ENCODE measurements at regions not wholly inside any gene's neighbourhood (a gene's known extent, or its start where the extent isn't known, plus 50 kb on each side); places are given as distances from the start of the nearest gene placed in this dataset.
A peak's percentile ranks its signal among the peaks of the same experiment; 100 is the strongest.
"Not testable (repeated sequence)": the region's sequence is repeated elsewhere in the genome, so short reads cannot be mapped to it uniquely, and the experiment has no call there.

- no peak for DNase-seq
These were observed 53.6 kb upstream of the RPRM start for GRCh38 chr2:153532140-153532539.

GRCh38 chr2:153533803-153534202 lies 55.2 kb upstream of the RPRM start:
- DNase-seq: not testable (repeated sequence)

- not testable (repeated sequence) for DNase-seq
These were observed 56.0 kb upstream of the RPRM start for GRCh38 chr2:153534590-153534989.

- no peak for DNase-seq
These were observed 57.6 kb upstream of the RPRM start for GRCh38 chr2:153536115-153536514.

GRCh38 chr2:153538102-153538501 lies 59.5 kb upstream of the RPRM start:
- DNase-seq: not testable (repeated sequence)

GRCh38 chr2:153543635-153544071 lies 65.1 kb upstream of the RPRM start:
- DNase-seq: no peak

GRCh38 chr2:153546358-153546757 lies 67.8 kb upstream of the RPRM start:
- no peak for DNase-seq

GRCh38 chr2:153548536-153548935 lies 70.0 kb upstream of the RPRM start:
- DNase-seq: no peak

- DNase-seq: no peak
These were observed 73.1 kb upstream of the RPRM start for GRCh38 chr2:153551698-153552097.

- DNase-seq: no peak
These were observed 78.6 kb upstream of the RPRM start for GRCh38 chr2:153557211-153557610.

- no peak for DNase-seq
These were observed 79.2 kb upstream of the RPRM start for GRCh38 chr2:153557714-153558113.

- no peak for DNase-seq
These were observed 79.7 kb upstream of the RPRM start for GRCh38 chr2:153558247-153558646.

GRCh38 chr2:153567367-153567766 lies 88.8 kb upstream of the RPRM start:
- no peak for DNase-seq

- no peak for DNase-seq
These were observed 89.5 kb upstream of the RPRM start for GRCh38 chr2:153568105-153568504.

- DNase-seq: peak; percentile 36
These were observed 96.8 kb upstream of the RPRM start for GRCh38 chr2:153575171-153575853.

GRCh38 chr2:153584244-153584643 lies 105.7 kb upstream of the RPRM start:
- DNase-seq: no peak

GRCh38 chr2:153588408-153588807 lies 109.8 kb upstream of the RPRM start:
- DNase-seq: no peak

GRCh38 chr2:153589586-153589985 lies 111.0 kb upstream of the RPRM start:
- DNase-seq: no peak

- DNase-seq: peak; percentile 26
These were observed 114.5 kb upstream of the RPRM start for GRCh38 chr2:153593086-153593485.

GRCh38 chr2:153595939-153596338 lies 117.4 kb upstream of the RPRM start:
- DNase-seq: peak; percentile 51

GRCh38 chr2:153601812-153602211 lies 123.2 kb upstream of the RPRM start:
- no peak for DNase-seq

- DNase-seq: no peak
These were observed 125.6 kb upstream of the RPRM start for GRCh38 chr2:153604133-153604532.

- no peak for DNase-seq
These were observed 128.1 kb upstream of the RPRM start for GRCh38 chr2:153606623-153607022.

GRCh38 chr2:153622285-153622684 lies 143.7 kb upstream of the RPRM start:
- DNase-seq: no peak

- DNase-seq: no peak
These were observed 144.5 kb upstream of the RPRM start for GRCh38 chr2:153623020-153623419.

Measured in NCI-H82 (cell line).